ENCODE measurements at regions not wholly inside any gene's neighbourhood (a gene's known extent, or its start where the extent isn't known, plus 50 kb on each side); places are given as distances from the start of the nearest gene placed in this dataset.

GRCh38 chr20:3328501-3328900, 79.0 kb downstream of the DNAAF9 start:
- no peak for TF ChIP-seq POLR2A (IDR thresholded peaks at IDR 0.05)
- TF ChIP-seq CTCF (IDR thresholded peaks at IDR 0.05): no peak
- DNase-seq (ENCODE audit: low spot score in 2 of 2): no peak
- 81 to 88% methylated on average over 4 of the region's 4 CpGs for WGBS, 2 donors
- intact Hi-C loops (cut with DNase I; ENCODE audit: low total_unique reads): loop anchor here (10.0 kb wide), 1 partner anchor 284 kb away; the partner anchor contains the start of genes GNRH2 and MRPS26
- no peak overlapping the region for H3K4me3 ChIP-seq (ENCODE audit: low read depth, poor library complexity, severe bottlenecking)

- intact Hi-C loops (cut with DNase I; ENCODE audit: low total_unique reads): loop anchor here (10.0 kb wide), 1 partner anchor 282 kb away; the partner anchor contains the start of genes GNRH2 and MRPS26
- no peak for DNase-seq (ENCODE audit: low spot score in 2 of 2)
- 55 to 71% methylated on average over 7 of the region's 7 CpGs for WGBS, 2 donors
- H3K4me3 ChIP-seq (ENCODE audit: low read depth, poor library complexity, severe bottlenecking): no peak overlapping the region
- no peak for TF ChIP-seq POLR2A (IDR thresholded peaks at IDR 0.05)
- no peak for TF ChIP-seq CTCF (IDR thresholded peaks at IDR 0.05)
Observed at GRCh38 chr20:3326779-3327521, 80.5 kb downstream of the DNAAF9 start.

DNA sequence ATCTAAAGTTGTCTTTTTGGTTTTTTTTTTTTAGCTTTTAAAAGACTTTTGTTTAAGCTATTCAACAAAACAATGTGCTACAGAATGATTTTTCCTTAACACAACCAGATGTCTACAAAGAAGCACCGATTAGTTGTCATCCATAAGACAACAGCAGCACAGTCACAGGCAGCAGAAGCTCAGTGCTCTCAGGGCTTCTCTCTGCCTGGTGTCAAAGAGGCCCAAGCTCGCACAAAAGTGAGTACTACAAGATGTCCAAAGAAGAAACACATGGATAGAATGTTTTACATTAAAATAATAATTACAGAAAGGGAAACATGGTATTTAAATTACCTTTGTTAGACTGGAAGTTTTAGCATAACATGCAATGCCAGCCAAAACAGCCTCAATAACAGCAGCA, 81.6 kb downstream of the DNAAF9 start:
- intact Hi-C loops (cut with DNase I; ENCODE audit: low total_unique reads): loop anchor here (10.0 kb wide), 1 partner anchor 281 kb away; the partner anchor contains the start of genes GNRH2 and MRPS26
- 68 to 84% methylated on average over 2 of the region's 2 CpGs for WGBS, 2 donors
- TF ChIP-seq POLR2A (IDR thresholded peaks at IDR 0.05) (no peak), CTCF (IDR thresholded peaks at IDR 0.05) (no peak)
- DNase-seq (ENCODE audit: low spot score in 2 of 2): no peak
- H3K4me3 ChIP-seq (ENCODE audit: low read depth, poor library complexity, severe bottlenecking): no peak overlapping the region

DNA sequence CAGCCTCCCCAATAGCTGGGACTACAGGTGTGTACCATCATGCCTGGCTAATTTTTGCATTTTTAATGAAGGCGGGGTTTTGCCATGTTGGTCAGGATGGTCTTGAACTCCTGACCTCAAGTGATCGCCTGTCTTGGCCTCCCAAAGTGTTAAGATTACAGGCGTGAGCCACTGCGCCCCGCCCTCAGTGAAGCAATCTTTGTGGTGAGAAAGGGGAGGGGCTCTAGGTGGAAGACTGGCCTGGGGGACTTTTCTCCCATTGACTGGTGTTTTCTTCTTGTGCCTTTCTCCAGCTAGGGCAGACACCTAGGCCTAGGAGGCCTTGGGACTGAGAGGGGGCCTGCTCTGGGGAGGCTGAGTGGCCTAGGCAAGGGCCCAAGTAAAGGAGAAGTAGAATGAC, 84.1 kb downstream of the DNAAF9 start:
- intact Hi-C loops (cut with DNase I; ENCODE audit: low total_unique reads): loop anchor here (10.0 kb wide), 1 partner anchor 279 kb away; the partner anchor contains the start of genes GNRH2 and MRPS26
- no peak for DNase-seq (ENCODE audit: low spot score in 2 of 2)
- no peak overlapping the region for H3K4me3 ChIP-seq (ENCODE audit: low read depth, poor library complexity, severe bottlenecking)
- TF ChIP-seq POLR2A (IDR thresholded peaks at IDR 0.05) (no peak), CTCF (IDR thresholded peaks at IDR 0.05) (no peak)
- WGBS, 2 donors: 58% methylated on average over 5 of the region's 5 CpGs

DNA sequence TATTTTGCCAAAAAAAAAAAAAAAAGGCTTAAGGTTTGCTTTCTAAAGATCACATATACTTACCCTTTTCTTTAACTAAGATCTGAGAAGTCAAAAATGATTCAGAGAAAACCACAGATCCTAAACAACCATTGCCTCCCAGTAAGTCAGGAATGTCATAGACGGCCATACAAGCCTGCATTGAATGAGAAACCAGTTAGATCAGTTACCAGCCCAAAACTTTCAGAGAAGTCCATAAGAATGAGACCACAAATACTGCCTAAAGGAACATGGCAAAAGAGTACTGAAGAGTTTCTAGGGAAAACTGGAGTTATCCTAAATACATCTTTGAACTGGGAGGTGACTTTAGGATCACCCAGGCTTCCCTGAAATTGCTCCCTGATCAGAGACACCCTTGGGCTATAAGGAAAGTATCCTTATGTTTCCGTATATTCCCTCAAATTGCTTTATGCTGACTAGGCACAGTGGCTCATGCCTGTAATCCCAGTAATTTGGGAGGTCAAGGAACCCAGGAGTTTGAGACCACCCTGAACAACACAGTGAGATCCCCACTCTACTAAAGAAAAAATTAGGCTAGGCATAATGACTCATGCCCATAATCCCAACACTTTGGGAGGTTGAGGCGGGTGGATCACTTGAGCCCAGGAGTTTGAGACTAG, 79.4 kb upstream of the SLC4A11 start:
- 78 to 79% methylated on average over 3 of the region's 3 CpGs for WGBS, 2 donors
- intact Hi-C loops (cut with DNase I; ENCODE audit: low total_unique reads): loop anchor here (10.0 kb wide), 1 partner anchor 94 kb away; no protein-coding TSS in a partner anchor

More for the DNA sequence above, 79.4 kb upstream of the SLC4A11 start:
- TF ChIP-seq CTCF (IDR thresholded peaks at IDR 0.05): no peak
- TF ChIP-seq POLR2A (IDR thresholded peaks at IDR 0.05): no peak
- H3K4me3 ChIP-seq (ENCODE audit: low read depth, poor library complexity, severe bottlenecking): no peak overlapping the region
- DNase-seq (ENCODE audit: low spot score in 2 of 2): no peak
